Spleen (tissue), 11 donors: ENCODE measurements at regions not wholly inside any gene's neighbourhood (a gene's known extent, or its start where the extent isn't known, plus 50 kb on each side); places are given as distances from the start of the nearest gene placed in this dataset.

ENCODE experiments used
- DNase-seq: peaks from one replicate; pipeline ENCODE4 v3.0.0-alpha.2; 2020
- H3K27ac ChIP-seq, 8 donors: fragments of 200-600 bp; sonication (generic) in 7 of 8; 1 replicate in 4 of 8; 2 replicates in 4 of 8; pipeline versions ENCODE4 v1.5.0 to v1.8.0; 2016 to 2021; ENCODE audit warnings: inconsistent platforms in 4 of 8, mild to moderate bottlenecking in 4 of 8, moderate library complexity in 1 of 8
- H3K27me3 ChIP-seq, 7 donors: fragments of 200-600 bp; sonication (generic) in 6 of 7; replicated peaks in 1 of 7; 1 replicate in 4 of 7; 2 replicates in 3 of 7; pipeline versions ENCODE4 v1.5.0 to v1.8.0; 2016 to 2021; ENCODE audit warnings: inconsistent platforms in 3 of 7, mild to moderate bottlenecking in 1 of 7
- H3K36me3 ChIP-seq, 6 donors: fragments of 200-600 bp; sonication (generic) in 5 of 6; 1 replicate in 4 of 6; 2 replicates in 2 of 6; pipeline versions ENCODE4 v1.5.0 to v1.8.0; 2016 to 2021; ENCODE audit warnings: inconsistent platforms in 2 of 6
- H3K4me1 ChIP-seq, 6 donors: fragments of 200-600 bp; sonication (generic) in 5 of 6; 1 replicate in 3 of 6; 2 replicates in 3 of 6; pipeline versions ENCODE4 v1.5.0 to v1.8.0; 2016 to 2021; ENCODE audit warnings: inconsistent platforms in 3 of 6
- H3K4me3 ChIP-seq, 8 donors: fragments of 200-600 bp; sonication (generic) in 7 of 8; 1 replicate in 4 of 8; 2 replicates in 4 of 8; pipeline versions ENCODE4 v1.5.0 to v1.8.0; 2016 to 2021; ENCODE audit warnings: inconsistent platforms in 4 of 8, mild to moderate bottlenecking in 4 of 8, moderate library complexity in 2 of 8
- H3K9me3 ChIP-seq, 8 donors: fragments of 200-600 bp; sonication (generic) in 7 of 8; 1 replicate in 4 of 8; 2 replicates in 4 of 8; pipeline versions ENCODE4 v1.5.0 to v1.8.0; 2016 to 2021; ENCODE audit warnings: inconsistent platforms in 4 of 8
- POLR2A ChIP-seq, 3 donors: fragments of 450-650 bp; IDR thresholded peaks; one replicate each; pipeline ENCODE4 v1.5.1; 2017; ENCODE audit warnings: antibody characterized with exemption in 3 of 3, mild to moderate bottlenecking in 1 of 3
- POLR2AphosphoS5 ChIP-seq, 3 donors: sonication (generic); formaldehyde crosslinking; IDR thresholded peaks; one replicate each; pipeline ENCODE4 v1.5.1; 2017; ENCODE audit warnings: antibody characterized with exemption in 3 of 3
- WGBS, 5 donors: extraction: QIAGEN DNeasy Blood & Tissue Kit in 3 of 5; methylation state at CpG; one replicate each; pipeline versions ENCODE4 v1.1.5 to v1.1.7; 2013 to 2018; 5-methylcytosine and 5-hydroxymethylcytosine counted together
- intact Hi-C: fragments of 100-400 bp; cut with DNase I; formaldehyde crosslinking; loops from one replicate; pipeline ENCODE4 v1.15.0; 2023; ENCODE audit warnings: low total_unique reads
- TF ChIP-seq, protein P1 (sequence below), 11 experiments: fragments of 200-600 bp in 7 of 11; fragments of 450-650 bp in 4 of 11; sonication (generic) in 4 of 11; IDR thresholded peaks in 8 of 11; conservative IDR thresholded peaks in 3 of 11; 1 replicate in 7 of 11; 2 replicates in 4 of 11; pipeline versions ENCODE4 v1.4.0 to v1.8.0; 2016 to 2021; ENCODE audit warnings: antibody characterized with exemption in 11 of 11, inconsistent platforms in 4 of 11, mild to moderate bottlenecking in 1 of 11
- donor health status: healthy with polysubstance abuse.
- donor health status: DM: no; HTN: no; CAD: no; lungs with moderate emphysema.
- donor health status: DM: no; HTN: no; CAD: no.
- donor health status: Bipolar disorder and iron deficiency.
- donor health status: healthy.
- donor health status: DM: no; HTN: no; CAD: no.
- donor health status: DM: yes; HTN: yes; CAD: no.

DNA sequence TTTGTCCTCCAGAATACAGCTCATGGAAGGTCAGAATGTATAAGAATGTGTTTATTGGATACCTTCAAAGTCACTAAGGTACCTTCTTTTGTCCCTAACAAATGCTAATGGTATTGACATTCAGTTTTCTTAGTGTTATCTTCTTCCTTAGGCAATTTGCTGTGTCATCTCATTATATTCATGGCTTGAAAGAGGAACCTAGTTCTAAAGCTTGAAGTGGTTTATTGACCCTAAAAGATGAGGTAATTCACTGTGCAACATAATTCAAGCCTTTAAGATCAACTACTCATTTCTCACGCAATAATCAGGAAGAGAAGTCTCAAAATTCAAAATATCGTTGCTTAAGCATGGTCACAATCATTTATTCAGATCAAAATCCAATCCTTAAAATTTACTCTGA is 342.7 kb upstream of the RIOK2 start:
- H3K9me3 ChIP-seq, result no peaks in the 10 kb centered on the region
- no peak overlapping the region for H3K4me3 ChIP-seq
- H3K27me3 ChIP-seq, result no peaks in the 10 kb centered on the region
- no peak overlapping the region for H3K27ac ChIP-seq
- H3K36me3 ChIP-seq, result no peaks in the 10 kb centered on the region
- 31 to 45% (median 40%) methylated on average over 2 of the region's 2 CpGs for WGBS, 5 donors
- no peak for DNase-seq
- no peak for TF ChIP-seq POLR2A (IDR thresholded peaks at IDR 0.05)
- TF ChIP-seq, protein P1, sequence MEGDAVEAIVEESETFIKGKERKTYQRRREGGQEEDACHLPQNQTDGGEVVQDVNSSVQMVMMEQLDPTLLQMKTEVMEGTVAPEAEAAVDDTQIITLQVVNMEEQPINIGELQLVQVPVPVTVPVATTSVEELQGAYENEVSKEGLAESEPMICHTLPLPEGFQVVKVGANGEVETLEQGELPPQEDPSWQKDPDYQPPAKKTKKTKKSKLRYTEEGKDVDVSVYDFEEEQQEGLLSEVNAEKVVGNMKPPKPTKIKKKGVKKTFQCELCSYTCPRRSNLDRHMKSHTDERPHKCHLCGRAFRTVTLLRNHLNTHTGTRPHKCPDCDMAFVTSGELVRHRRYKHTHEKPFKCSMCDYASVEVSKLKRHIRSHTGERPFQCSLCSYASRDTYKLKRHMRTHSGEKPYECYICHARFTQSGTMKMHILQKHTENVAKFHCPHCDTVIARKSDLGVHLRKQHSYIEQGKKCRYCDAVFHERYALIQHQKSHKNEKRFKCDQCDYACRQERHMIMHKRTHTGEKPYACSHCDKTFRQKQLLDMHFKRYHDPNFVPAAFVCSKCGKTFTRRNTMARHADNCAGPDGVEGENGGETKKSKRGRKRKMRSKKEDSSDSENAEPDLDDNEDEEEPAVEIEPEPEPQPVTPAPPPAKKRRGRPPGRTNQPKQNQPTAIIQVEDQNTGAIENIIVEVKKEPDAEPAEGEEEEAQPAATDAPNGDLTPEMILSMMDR (IDR thresholded peaks at IDR 0.05 in 8 of 11, conservative IDR thresholded peaks at IDR 0.05 in 3 of 11), result no peak
- no peak for TF ChIP-seq POLR2AphosphoS5 (IDR thresholded peaks at IDR 0.05)
- H3K4me1 ChIP-seq, result no peaks in the 10 kb centered on the region
- intact Hi-C loops, result no loop called here

DNA sequence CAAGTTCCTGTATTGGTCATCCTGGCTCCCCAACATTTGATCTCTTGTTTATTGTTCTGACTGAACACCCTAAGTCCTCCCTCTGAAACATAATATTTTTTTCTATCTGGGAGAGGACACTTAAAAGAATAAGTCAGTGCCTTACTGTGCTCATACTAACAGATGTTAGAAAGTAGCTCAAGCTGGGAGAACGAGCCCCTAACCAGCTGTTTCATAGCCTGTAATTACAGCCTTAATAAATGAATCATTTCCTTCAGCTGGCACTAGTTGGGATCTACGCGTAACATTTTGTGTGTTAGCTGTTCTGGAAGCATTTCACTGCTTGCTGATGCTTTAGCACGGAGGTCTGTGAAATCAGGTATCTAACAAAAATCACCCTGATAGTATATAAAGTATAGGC is 345.9 kb upstream of the RIOK2 start:
- intact Hi-C loops, result no loop called here
- no peaks in the 10 kb centered on the region for H3K36me3 ChIP-seq
- no peak for DNase-seq
- TF ChIP-seq POLR2A (IDR thresholded peaks at IDR 0.05) (no peak), POLR2AphosphoS5 (IDR thresholded peaks at IDR 0.05) (no peak)
- TF ChIP-seq, protein P1 (IDR thresholded peaks at IDR 0.05 in 8 of 11, conservative IDR thresholded peaks at IDR 0.05 in 3 of 11), result no peak
- no peaks in the 10 kb centered on the region for H3K4me1 ChIP-seq
- no peaks in the 10 kb centered on the region for H3K9me3 ChIP-seq
- H3K27ac ChIP-seq, result no peak overlapping the region
- WGBS, 5 donors, result 63 to 73% (median 68%) methylated on average over 4 of the region's 4 CpGs
- no peaks in the 10 kb centered on the region for H3K27me3 ChIP-seq
- H3K4me3 ChIP-seq, result no peak overlapping the region

DNA sequence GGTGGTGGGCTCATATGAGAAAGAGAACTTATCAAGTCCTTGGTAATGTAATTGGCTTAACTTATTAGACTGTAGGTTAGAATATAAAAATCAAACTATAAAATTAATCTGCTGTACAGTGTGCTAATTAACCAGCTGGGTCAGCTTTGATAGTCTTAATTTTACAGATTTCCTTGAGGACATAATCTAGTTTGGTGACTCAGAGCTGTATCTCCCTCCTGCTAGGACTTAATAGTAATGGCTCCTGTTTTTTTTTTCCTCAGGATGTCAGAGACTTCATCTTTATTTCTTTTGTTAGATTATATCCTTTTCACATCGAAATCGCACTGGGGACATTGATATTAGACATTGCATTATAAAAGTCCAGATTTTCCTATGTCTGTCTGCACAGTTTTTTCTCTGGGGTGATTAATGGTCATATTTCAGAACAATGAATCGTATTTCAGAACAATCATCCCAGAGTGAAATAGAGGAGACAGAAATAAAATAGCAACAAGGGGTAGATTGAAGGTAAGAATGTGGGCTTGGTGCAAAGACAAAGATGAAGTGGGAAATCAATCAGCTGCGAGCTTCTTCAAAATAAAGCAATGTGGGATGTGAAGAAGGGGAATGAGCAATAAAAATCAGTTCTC is 346.4 kb upstream of the RIOK2 start:
- WGBS, 5 donors, result 73 to 85% (median 81%) methylated on average over 4 of the region's 4 CpGs
- intact Hi-C loops, result no loop called here
- no peak for DNase-seq
- Histone ChIP-seq H3K36me3 (no peaks in the 10 kb centered on the region), H3K4me3 (no peak overlapping the region), H3K9me3 (no peaks in the 10 kb centered on the region), H3K27me3 (no peaks in the 10 kb centered on the region), H3K4me1 (peaks cover 0 to 2% (median 0%) of the 10 kb centered on the region in 6 donors), H3K27ac (no peak overlapping the region)
- no peak for TF ChIP-seq POLR2A (IDR thresholded peaks at IDR 0.05)
- no peak for TF ChIP-seq POLR2AphosphoS5 (IDR thresholded peaks at IDR 0.05)
- TF ChIP-seq, protein P1 (IDR thresholded peaks at IDR 0.05 in 8 of 11, conservative IDR thresholded peaks at IDR 0.05 in 3 of 11), result no peak

DNA sequence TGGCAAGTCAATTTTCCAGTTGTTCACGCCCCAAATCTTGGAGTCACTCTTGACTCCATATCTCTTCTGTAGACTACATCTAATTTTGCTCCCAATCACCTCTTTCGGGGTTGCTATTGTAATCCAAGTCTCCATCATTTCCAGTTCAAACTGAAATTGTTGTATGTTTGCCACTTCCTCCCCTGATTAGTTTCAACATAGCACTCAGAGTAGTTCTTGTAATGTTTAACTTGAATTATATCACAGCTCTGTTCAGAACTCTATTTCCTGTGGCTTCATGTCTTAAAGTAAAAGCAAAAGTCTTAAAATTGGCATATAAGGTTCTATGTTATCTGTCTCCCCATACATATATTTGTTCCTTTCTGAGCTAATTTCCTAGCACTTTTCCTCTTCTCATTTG is 348.5 kb upstream of the RIOK2 start:
- Histone ChIP-seq H3K36me3 (no peaks in the 10 kb centered on the region), H3K27ac (no peak overlapping the region), H3K4me3 (no peak overlapping the region), H3K4me1 (peaks cover 0 to 2% (median 0%) of the 10 kb centered on the region in 6 donors), H3K27me3 (no peaks in the 10 kb centered on the region), H3K9me3 (no peaks in the 10 kb centered on the region)
- 50 to 68% (median 60%) methylated on average over 2 of the region's 2 CpGs for WGBS, 5 donors
- TF ChIP-seq, protein P1 (IDR thresholded peaks at IDR 0.05 in 8 of 11, conservative IDR thresholded peaks at IDR 0.05 in 3 of 11), result no peak
- TF ChIP-seq POLR2A (IDR thresholded peaks at IDR 0.05), result no peak
- no peak for TF ChIP-seq POLR2AphosphoS5 (IDR thresholded peaks at IDR 0.05)
- intact Hi-C loops, result no loop called here
- no peak for DNase-seq
